Left ventricle myocardium inferior (tissue), 1 donor: ENCODE measurements at regions not wholly inside any gene's neighbourhood (a gene's known extent, or its start where the extent isn't known, plus 50 kb on each side); places are given as distances from the start of the nearest gene placed in this dataset.
A peak's percentile ranks its signal among the peaks of the same experiment; 100 is the strongest.

Experiments used
- DNase-seq: peaks from one replicate; pipeline ENCODE4 v3.0.0-alpha.2; 2020
- H3K27ac ChIP-seq: fragments of 200-600 bp; replicated peaks from 2 replicates; pipeline ENCODE4 v1.8.0; 2021
- H3K27me3 ChIP-seq: fragments of 200-600 bp; 2 replicates; pipeline ENCODE4 v1.8.0; 2021; ENCODE audit warnings: low read depth
- H3K36me3 ChIP-seq: fragments of 200-600 bp; 2 replicates; pipeline ENCODE4 v1.8.0; 2021
- H3K4me1 ChIP-seq: fragments of 200-600 bp; 2 replicates; pipeline ENCODE4 v1.8.0; 2021
- H3K4me3 ChIP-seq: fragments of 200-600 bp; 2 replicates; pipeline ENCODE4 v1.8.0; 2021; ENCODE audit warnings: mild to moderate bottlenecking, moderate library complexity
- H3K9me3 ChIP-seq: fragments of 200-600 bp; replicated peaks from 2 replicates; pipeline ENCODE4 v1.8.0; 2021
- CTCF ChIP-seq: fragments of 200-600 bp; IDR thresholded peaks from 2 replicates; pipeline ENCODE4 v1.8.0; 2021; ENCODE audit warnings: antibody characterized with exemption, mild to moderate bottlenecking, borderline replicate concordance
- intact Hi-C: fragments of 100-400 bp; cut with micrococcal nuclease; formaldehyde crosslinking; loops from one replicate; pipeline ENCODE4 v1.11.0; 2022
- donor health status: DM: no; HTN: yes; CAD: no; lungs with severe emphysema.

- H3K4me1 ChIP-seq = no peaks in the 10 kb centered on the region
- intact Hi-C loops = no loop called here
- no peak for DNase-seq
- no peak overlapping the region for H3K4me3 ChIP-seq
- H3K27ac ChIP-seq = no peak overlapping the region
- H3K36me3 ChIP-seq = no peaks in the 10 kb centered on the region
- TF ChIP-seq CTCF = no peak
- H3K27me3 ChIP-seq = no peaks in the 10 kb centered on the region
- peaks cover 4% of the 10 kb centered on the region for H3K9me3 ChIP-seq
Observed at GRCh38 chr5:129821477-129822131, 73.7 kb downstream of the MINAR2 start.

GRCh38 chr5:129830288-129830687, 74.0 kb upstream of the CHSY3 start:
- Histone ChIP-seq H3K4me1 (no peaks in the 10 kb centered on the region), H3K36me3 (no peaks in the 10 kb centered on the region), H3K27ac (no peak overlapping the region), H3K9me3 (peaks cover under 1% of the 10 kb centered on the region), H3K4me3 (no peak overlapping the region), H3K27me3 (no peaks in the 10 kb centered on the region)
- TF ChIP-seq CTCF = no peak
- no peak for DNase-seq
- intact Hi-C loops = no loop called here

GRCh38 chr5:129836321-129836720, 67.9 kb upstream of the CHSY3 start:
- no peaks in the 10 kb centered on the region for H3K36me3 ChIP-seq
- TF ChIP-seq CTCF = no peak
- intact Hi-C loops = no loop called here
- H3K9me3 ChIP-seq = no peaks in the 10 kb centered on the region
- H3K4me3 ChIP-seq = no peak overlapping the region
- no peak for DNase-seq
- H3K27ac ChIP-seq = no peak overlapping the region
- H3K4me1 ChIP-seq = no peaks in the 10 kb centered on the region
- peaks cover 14% of the 10 kb centered on the region for H3K27me3 ChIP-seq

- no peaks in the 10 kb centered on the region for H3K4me1 ChIP-seq
- intact Hi-C loops = no loop called here
- no peak overlapping the region for H3K27ac ChIP-seq
- no peak overlapping the region for H3K4me3 ChIP-seq
- no peaks in the 10 kb centered on the region for H3K36me3 ChIP-seq
- H3K27me3 ChIP-seq = peaks cover 7% of the 10 kb centered on the region
- no peaks in the 10 kb centered on the region for H3K9me3 ChIP-seq
- no peak for DNase-seq
- no peak for TF ChIP-seq CTCF
Observed at GRCh38 chr5:129844764-129845163, 59.5 kb upstream of the CHSY3 start.

GRCh38 chr5:129852747-129853352, 51.4 kb upstream of the CHSY3 start:
- Histone ChIP-seq H3K4me1 (peaks cover 8% of the 10 kb centered on the region), H3K9me3 (no peaks in the 10 kb centered on the region), H3K27me3 (no peaks in the 10 kb centered on the region), H3K4me3 (no peak overlapping the region), H3K36me3 (no peaks in the 10 kb centered on the region), H3K27ac (no peak overlapping the region)
- TF ChIP-seq CTCF = peak; percentile 95
- intact Hi-C loops = no loop called here
- peak; percentile 67 for DNase-seq
